ENCODE measurements at regions not wholly inside any gene's neighbourhood (a gene's known extent, or its start where the extent isn't known, plus 50 kb on each side); places are given as distances from the start of the nearest gene placed in this dataset.

GRCh38 chr11:80519596-80520506, 1079.0 kb upstream of the TENM4 start:
- H3K4me1 ChIP-seq (ENCODE audit: insufficient read depth, low read length): peaks cover 5% of the 10 kb centered on the region
- H3K27ac ChIP-seq (ENCODE audit: low read depth, low read length): no peak overlapping the region
- H3K4me3 ChIP-seq (ENCODE audit: low read depth in 1 of 2, low read length in 2 of 2): no peak overlapping the region
- no peaks in the 10 kb centered on the region for H3K27me3 ChIP-seq (ENCODE audit: control insufficient read depth in 1 of 2, insufficient read depth in 2 of 2, low read length in 2 of 2)
- no peak overlapping the region for H3K9ac ChIP-seq (ENCODE audit: low read length)
- no peaks in the 10 kb centered on the region for H3K36me3 ChIP-seq (ENCODE audit: insufficient read depth, low read length)
- no peaks in the 10 kb centered on the region for H3K9me3 ChIP-seq (ENCODE audit: low read length)

- Histone ChIP-seq H3K9ac (ENCODE audit: low read length) (no peak overlapping the region), H3K9me3 (ENCODE audit: low read length) (no peaks in the 10 kb centered on the region), H3K27me3 (ENCODE audit: control insufficient read depth in 1 of 2, insufficient read depth in 2 of 2, low read length in 2 of 2) (no peaks in the 10 kb centered on the region), H3K36me3 (ENCODE audit: insufficient read depth, low read length) (no peaks in the 10 kb centered on the region), H3K4me1 (ENCODE audit: insufficient read depth, low read length) (peaks cover 5% of the 10 kb centered on the region), H3K27ac (ENCODE audit: low read depth, low read length) (no peak overlapping the region), H3K4me3 (ENCODE audit: low read depth in 1 of 2, low read length in 2 of 2) (no peak overlapping the region)
Measured at GRCh38 chr11:80517701-80518100, 1076.9 kb upstream of the TENM4 start.

DNA sequence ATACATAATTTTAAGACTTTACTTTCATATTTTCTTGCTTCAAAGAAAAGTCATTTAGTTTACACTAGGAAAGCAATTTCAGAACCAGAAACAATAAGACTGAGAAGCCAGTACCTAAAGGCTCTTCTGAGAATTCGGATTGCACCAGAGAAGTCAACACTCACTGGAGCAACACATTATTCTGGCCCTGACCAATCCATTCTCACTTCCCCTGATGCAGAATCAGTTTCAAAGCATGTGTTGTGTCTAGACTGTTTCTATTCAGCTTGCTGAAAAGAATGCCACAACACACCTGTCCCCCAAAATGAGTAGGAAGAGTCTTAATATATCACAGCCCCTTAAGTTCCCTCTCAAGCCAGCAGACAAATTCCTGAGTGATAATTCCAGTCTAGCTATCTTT, 1074.3 kb upstream of the TENM4 start:
- H3K9ac ChIP-seq (ENCODE audit: low read length): no peak overlapping the region
- H3K27ac ChIP-seq (ENCODE audit: low read depth, low read length): no peak overlapping the region
- H3K4me3 ChIP-seq (ENCODE audit: low read depth in 1 of 2, low read length in 2 of 2): no peak overlapping the region
- no peaks in the 10 kb centered on the region for H3K9me3 ChIP-seq (ENCODE audit: low read length)
- H3K4me1 ChIP-seq (ENCODE audit: insufficient read depth, low read length): peaks cover 5% of the 10 kb centered on the region
- no peaks in the 10 kb centered on the region for H3K27me3 ChIP-seq (ENCODE audit: control insufficient read depth in 1 of 2, insufficient read depth in 2 of 2, low read length in 2 of 2)
- no peaks in the 10 kb centered on the region for H3K36me3 ChIP-seq (ENCODE audit: insufficient read depth, low read length)

- Histone ChIP-seq H3K4me3 (ENCODE audit: low read depth in 1 of 2, low read length in 2 of 2) (no peak overlapping the region), H3K27ac (ENCODE audit: low read depth, low read length) (no peak overlapping the region), H3K9ac (ENCODE audit: low read length) (no peak overlapping the region)
Measured at GRCh38 chr11:80512491-80512890, 1071.7 kb upstream of the TENM4 start.

DNA sequence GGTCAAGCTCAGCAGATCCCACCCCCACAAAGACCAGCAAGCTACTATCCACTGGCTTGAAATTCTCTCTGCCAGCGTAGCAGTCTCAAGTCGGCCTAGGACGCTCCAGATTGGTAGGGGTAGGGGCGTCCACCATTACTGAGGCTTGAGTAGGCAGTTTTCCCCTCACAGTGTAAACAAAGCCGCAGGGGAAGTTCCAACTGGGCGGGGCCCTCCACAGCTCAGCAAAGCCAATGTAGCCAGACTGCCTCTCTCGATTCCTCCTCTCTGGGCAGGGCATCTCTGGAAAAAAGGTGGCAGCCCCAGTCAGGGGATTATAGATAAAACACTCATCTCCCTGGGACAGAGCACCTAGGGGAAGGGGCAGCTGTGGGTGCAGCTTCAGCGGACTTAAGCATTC, 1064.9 kb upstream of the TENM4 start:
- Histone ChIP-seq H3K9ac (ENCODE audit: low read length) (no peak overlapping the region), H3K36me3 (ENCODE audit: insufficient read depth, low read length) (no peaks in the 10 kb centered on the region), H3K27me3 (ENCODE audit: control insufficient read depth in 1 of 2, insufficient read depth in 2 of 2, low read length in 2 of 2) (no peaks in the 10 kb centered on the region)

More at GRCh38 chr11:80512491-80512890, 1071.7 kb upstream of the TENM4 start:
- Histone ChIP-seq H3K4me1 (ENCODE audit: insufficient read depth, low read length) (no peaks in the 10 kb centered on the region), H3K36me3 (ENCODE audit: insufficient read depth, low read length) (no peaks in the 10 kb centered on the region), H3K27me3 (ENCODE audit: control insufficient read depth in 1 of 2, insufficient read depth in 2 of 2, low read length in 2 of 2) (no peaks in the 10 kb centered on the region), H3K9me3 (ENCODE audit: low read length) (no peaks in the 10 kb centered on the region)

DNA sequence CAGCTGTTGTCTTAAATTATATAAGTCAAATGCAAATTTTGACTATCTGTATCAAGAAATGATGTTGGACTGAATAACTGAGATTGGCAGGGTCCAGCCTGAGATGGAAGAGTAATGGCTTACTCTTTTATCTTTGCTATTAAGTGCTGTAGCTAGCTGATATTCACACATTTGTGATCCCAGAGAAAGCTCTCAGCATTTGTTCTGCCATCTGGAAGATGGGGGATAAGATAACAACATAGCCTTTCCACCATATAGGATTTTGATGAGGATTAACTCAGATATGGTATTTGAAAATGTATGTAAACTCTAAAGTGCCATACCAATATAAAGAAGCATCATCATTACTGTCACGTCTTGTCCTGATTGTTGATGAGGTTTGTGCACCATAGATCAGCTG, 1063.2 kb upstream of the TENM4 start:
- no peaks in the 10 kb centered on the region for H3K36me3 ChIP-seq (ENCODE audit: insufficient read depth, low read length)
- no peak overlapping the region for H3K4me3 ChIP-seq (ENCODE audit: low read depth in 1 of 2, low read length in 2 of 2)
- H3K27ac ChIP-seq (ENCODE audit: low read depth, low read length): no peak overlapping the region
- H3K4me1 ChIP-seq (ENCODE audit: insufficient read depth, low read length): no peaks in the 10 kb centered on the region
- no peaks in the 10 kb centered on the region for H3K9me3 ChIP-seq (ENCODE audit: low read length)
- no peak overlapping the region for H3K9ac ChIP-seq (ENCODE audit: low read length)
- H3K27me3 ChIP-seq (ENCODE audit: control insufficient read depth in 1 of 2, insufficient read depth in 2 of 2, low read length in 2 of 2): no peaks in the 10 kb centered on the region

More for the DNA sequence above, 1064.9 kb upstream of the TENM4 start:
- Histone ChIP-seq H3K4me3 (ENCODE audit: low read depth in 1 of 2, low read length in 2 of 2) (no peak overlapping the region), H3K4me1 (ENCODE audit: insufficient read depth, low read length) (no peaks in the 10 kb centered on the region), H3K9me3 (ENCODE audit: low read length) (no peaks in the 10 kb centered on the region), H3K27ac (ENCODE audit: low read depth, low read length) (no peak overlapping the region)

DNA sequence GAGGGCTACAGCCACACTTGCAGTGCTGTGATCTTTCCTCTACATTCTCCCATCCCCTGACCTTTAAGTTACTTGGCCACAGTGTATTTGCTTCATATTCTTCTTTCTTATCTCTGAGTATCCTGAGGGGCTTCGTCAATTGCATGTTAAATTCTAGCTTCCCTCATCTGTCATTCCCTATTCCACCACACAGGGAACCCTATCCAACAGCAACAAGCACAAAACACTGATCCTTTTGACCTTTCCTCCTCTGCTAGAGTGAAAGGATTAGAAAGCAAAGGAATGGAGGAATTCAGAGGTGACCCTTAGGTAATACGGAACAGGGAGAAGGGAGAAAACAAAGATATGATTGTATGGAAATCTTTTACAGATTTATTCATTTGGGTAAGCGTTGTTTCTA, 1061.7 kb upstream of the TENM4 start:
- Histone ChIP-seq H3K27me3 (ENCODE audit: control insufficient read depth in 1 of 2, insufficient read depth in 2 of 2, low read length in 2 of 2) (no peaks in the 10 kb centered on the region), H3K4me3 (ENCODE audit: low read depth in 1 of 2, low read length in 2 of 2) (no peak overlapping the region), H3K9ac (ENCODE audit: low read length) (no peak overlapping the region), H3K36me3 (ENCODE audit: insufficient read depth, low read length) (no peaks in the 10 kb centered on the region), H3K4me1 (ENCODE audit: insufficient read depth, low read length) (no peaks in the 10 kb centered on the region), H3K27ac (ENCODE audit: low read depth, low read length) (no peak overlapping the region), H3K9me3 (ENCODE audit: low read length) (no peaks in the 10 kb centered on the region)

GRCh38 chr11:80495116-80495515, 1054.3 kb upstream of the TENM4 start:
- no peak overlapping the region for H3K27ac ChIP-seq (ENCODE audit: low read depth, low read length)
- no peak overlapping the region for H3K4me3 ChIP-seq (ENCODE audit: low read depth in 1 of 2, low read length in 2 of 2)
- no peaks in the 10 kb centered on the region for H3K36me3 ChIP-seq (ENCODE audit: insufficient read depth, low read length)
- no peak overlapping the region for H3K9ac ChIP-seq (ENCODE audit: low read length)
- H3K9me3 ChIP-seq (ENCODE audit: low read length): no peaks in the 10 kb centered on the region
- no peaks in the 10 kb centered on the region for H3K27me3 ChIP-seq (ENCODE audit: control insufficient read depth in 1 of 2, insufficient read depth in 2 of 2, low read length in 2 of 2)
- H3K4me1 ChIP-seq (ENCODE audit: insufficient read depth, low read length): no peaks in the 10 kb centered on the region

GRCh38 chr11:80487952-80488351, 1047.1 kb upstream of the TENM4 start:
- Histone ChIP-seq H3K4me1 (ENCODE audit: insufficient read depth, low read length) (no peaks in the 10 kb centered on the region), H3K9me3 (ENCODE audit: low read length) (no peaks in the 10 kb centered on the region), H3K9ac (ENCODE audit: low read length) (no peak overlapping the region), H3K4me3 (ENCODE audit: low read depth in 1 of 2, low read length in 2 of 2) (no peak overlapping the region), H3K36me3 (ENCODE audit: insufficient read depth, low read length) (no peaks in the 10 kb centered on the region), H3K27ac (ENCODE audit: low read depth, low read length) (no peak overlapping the region), H3K27me3 (ENCODE audit: control insufficient read depth in 1 of 2, insufficient read depth in 2 of 2, low read length in 2 of 2) (no peaks in the 10 kb centered on the region)

DNA sequence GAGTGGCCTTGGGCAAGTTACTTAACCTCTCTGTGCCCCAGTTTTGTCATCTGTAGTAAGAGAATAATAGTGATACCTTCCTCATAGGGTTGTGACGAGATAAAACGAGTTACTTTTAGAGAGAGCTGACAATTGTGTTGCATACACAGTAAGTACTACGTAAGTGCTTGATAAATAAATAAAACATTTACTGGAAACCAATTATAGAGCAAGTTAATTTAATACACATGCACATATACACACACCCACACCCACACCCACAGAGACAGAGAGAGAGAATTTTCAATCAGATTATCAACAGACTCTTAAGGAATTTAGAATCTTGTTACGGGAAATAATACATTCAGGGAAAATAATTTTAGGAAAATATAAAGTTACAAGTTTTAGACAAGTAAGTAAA, 1045.8 kb upstream of the TENM4 start:
- Histone ChIP-seq H3K4me1 (ENCODE audit: insufficient read depth, low read length) (no peaks in the 10 kb centered on the region), H3K4me3 (ENCODE audit: low read depth in 1 of 2, low read length in 2 of 2) (no peak overlapping the region), H3K27me3 (ENCODE audit: control insufficient read depth in 1 of 2, insufficient read depth in 2 of 2, low read length in 2 of 2) (no peaks in the 10 kb centered on the region), H3K9ac (ENCODE audit: low read length) (no peak overlapping the region), H3K27ac (ENCODE audit: low read depth, low read length) (no peak overlapping the region), H3K36me3 (ENCODE audit: insufficient read depth, low read length) (no peaks in the 10 kb centered on the region), H3K9me3 (ENCODE audit: low read length) (no peaks in the 10 kb centered on the region)

DNA sequence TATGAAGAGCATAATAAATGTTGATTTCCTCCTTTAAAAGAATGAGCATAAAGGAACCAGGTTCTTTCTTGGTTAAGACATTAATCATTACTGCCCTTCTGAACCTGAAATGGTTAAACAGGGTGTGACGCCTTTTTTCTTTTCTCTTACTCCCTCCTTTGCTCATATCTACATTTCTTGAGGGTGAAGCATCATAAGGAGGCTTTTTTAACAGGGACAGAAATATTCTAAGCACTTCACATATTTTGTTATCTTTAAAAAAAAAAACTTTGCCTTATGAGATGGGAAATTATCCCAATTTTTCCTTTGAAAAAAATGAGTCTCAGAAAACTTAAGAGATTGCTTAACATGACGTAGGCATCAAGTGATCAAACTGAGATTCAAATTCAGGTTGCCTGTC, 1036.3 kb upstream of the TENM4 start:
- Histone ChIP-seq H3K4me1 (ENCODE audit: insufficient read depth, low read length) (no peaks in the 10 kb centered on the region), H3K36me3 (ENCODE audit: insufficient read depth, low read length) (no peaks in the 10 kb centered on the region), H3K27me3 (ENCODE audit: control insufficient read depth in 1 of 2, insufficient read depth in 2 of 2, low read length in 2 of 2) (no peaks in the 10 kb centered on the region), H3K27ac (ENCODE audit: low read depth, low read length) (no peak overlapping the region), H3K9ac (ENCODE audit: low read length) (no peak overlapping the region), H3K9me3 (ENCODE audit: low read length) (no peaks in the 10 kb centered on the region), H3K4me3 (ENCODE audit: low read depth in 1 of 2, low read length in 2 of 2) (no peak overlapping the region)

- Histone ChIP-seq H3K4me1 (ENCODE audit: insufficient read depth, low read length) (no peaks in the 10 kb centered on the region), H3K9ac (ENCODE audit: low read length) (no peak overlapping the region), H3K9me3 (ENCODE audit: low read length) (no peaks in the 10 kb centered on the region), H3K27ac (ENCODE audit: low read depth, low read length) (no peak overlapping the region), H3K4me3 (ENCODE audit: low read depth in 1 of 2, low read length in 2 of 2) (no peak overlapping the region), H3K36me3 (ENCODE audit: insufficient read depth, low read length) (no peaks in the 10 kb centered on the region), H3K27me3 (ENCODE audit: control insufficient read depth in 1 of 2, insufficient read depth in 2 of 2, low read length in 2 of 2) (no peaks in the 10 kb centered on the region)
Measured at GRCh38 chr11:80473562-80473961, 1032.7 kb upstream of the TENM4 start.

Data from muscle layer of colon (tissue), 2 donors.